Skeletal muscle cell (primary cell): ENCODE measurements at regions not wholly inside any gene's neighbourhood (a gene's known extent, or its start where the extent isn't known, plus 50 kb on each side); places are given as distances from the start of the nearest gene placed in this dataset.
"Not testable (repeated sequence)": the region's sequence is repeated elsewhere in the genome, so short reads cannot be mapped to it uniquely, and the experiment has no call there.

Experiments used
- DNase-seq: peaks from one replicate; pipeline ENCODE4 v3.0.0-alpha.2; 2010; ENCODE audit warnings: low read depth
- H3K4me3 ChIP-seq: 2 replicates; pipeline ENCODE4 v1.5.1; 2011; ENCODE audit warnings: low read depth, mild to moderate bottlenecking, control low read depth, low read length, moderate library complexity

DNA sequence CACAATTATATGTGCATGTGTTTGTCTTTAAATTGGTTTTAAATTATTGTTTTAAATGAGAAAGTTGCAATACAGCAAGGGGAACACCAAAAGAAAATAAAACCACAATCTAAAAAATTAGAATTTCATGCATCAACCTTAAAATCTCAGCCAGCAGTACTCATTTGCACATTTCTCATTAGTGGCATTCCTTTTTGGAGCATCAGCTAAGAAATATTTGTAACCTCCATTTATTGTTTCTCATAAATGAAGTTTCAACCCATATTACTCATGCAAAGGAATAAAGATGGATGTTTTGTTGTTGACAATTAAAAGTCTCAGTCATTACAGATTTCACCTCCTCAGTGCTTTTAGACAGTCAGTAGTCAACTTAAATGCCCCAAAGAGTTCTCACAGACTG is 160.1 kb downstream of the TBX15 start:
- no peak for DNase-seq

GRCh38 chr1:118827636-118828035 is 160.5 kb downstream of the TBX15 start:
- no peak overlapping the region for H3K4me3 ChIP-seq
- no peak for DNase-seq

More for the DNA sequence above, 160.1 kb downstream of the TBX15 start:
- H3K4me3 ChIP-seq = no peak overlapping the region

DNA sequence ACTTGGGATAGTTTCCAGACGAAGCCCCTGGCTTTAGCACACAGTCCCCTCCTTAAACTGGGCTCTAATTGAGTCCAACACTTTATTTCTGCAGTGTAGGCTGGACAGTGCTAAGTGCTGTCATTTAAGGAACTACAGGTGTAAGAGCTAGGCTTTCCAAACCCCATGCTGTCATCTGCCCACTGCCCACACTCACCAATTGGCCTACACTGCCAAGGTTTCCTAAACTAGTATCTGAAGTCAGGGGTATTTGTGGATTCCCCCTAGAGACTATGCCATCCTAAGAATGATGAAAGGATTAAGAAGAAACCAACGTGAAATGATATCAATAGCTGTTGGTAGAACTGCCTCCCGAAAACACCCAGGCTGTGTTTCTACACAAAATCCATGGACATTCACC is 160.9 kb downstream of the TBX15 start:
- H3K4me3 ChIP-seq = no peak overlapping the region
- DNase-seq = no peak

- no peak overlapping the region for H3K4me3 ChIP-seq
- no peak for DNase-seq
Observed at GRCh38 chr1:118826669-118827068, 161.5 kb downstream of the TBX15 start.

DNA sequence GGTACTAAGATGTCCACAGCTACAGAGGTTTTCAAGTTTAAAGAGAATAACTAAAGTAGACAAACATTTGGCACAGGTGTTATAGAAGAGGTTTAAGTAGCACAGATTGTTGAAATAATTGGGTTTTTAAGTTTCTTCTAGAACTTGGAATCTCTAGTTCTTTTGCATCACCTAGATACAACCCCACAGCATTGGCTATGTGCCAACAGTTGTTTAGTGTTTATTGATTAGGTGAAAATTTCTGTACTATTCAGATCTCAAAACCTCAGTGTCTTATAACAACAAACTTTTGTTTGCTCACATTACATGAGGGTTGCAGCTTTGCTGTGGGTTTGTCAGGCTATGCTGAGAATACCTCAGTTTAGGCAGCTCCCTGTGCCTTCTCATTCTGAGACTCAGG is 162.5 kb downstream of the TBX15 start:
- no peak for DNase-seq
- H3K4me3 ChIP-seq = no peak overlapping the region

- DNase-seq = peak; percentile 23
- H3K4me3 ChIP-seq = no peak overlapping the region
Observed at GRCh38 chr1:118821801-118822200, 166.3 kb downstream of the TBX15 start.

GRCh38 chr1:118820864-118821263 is 167.3 kb downstream of the TBX15 start:
- H3K4me3 ChIP-seq = no peak overlapping the region
- peak; percentile 19 for DNase-seq

DNA sequence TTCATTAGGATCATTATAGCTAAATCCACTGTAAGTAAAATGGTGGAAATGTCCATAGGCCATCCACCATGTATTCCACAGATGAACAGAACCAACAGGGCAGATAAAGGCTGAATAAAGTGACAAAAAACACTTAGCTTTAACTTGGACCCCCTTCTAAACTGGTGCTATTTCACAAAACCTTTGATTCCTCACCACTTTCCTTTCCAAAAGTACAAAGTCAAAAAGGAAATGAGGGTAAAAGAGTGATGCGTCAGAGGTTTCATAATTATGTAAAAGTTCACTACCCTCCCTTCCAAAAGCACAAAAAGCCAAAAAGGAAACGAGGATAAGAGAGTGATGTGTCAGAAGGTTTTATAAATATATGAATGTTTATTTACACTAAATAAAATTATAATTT is 172.2 kb downstream of the TBX15 start:
- H3K4me3 ChIP-seq = no peak overlapping the region
- no peak for DNase-seq

- DNase-seq = no peak
- H3K4me3 ChIP-seq = no peak overlapping the region
Observed at GRCh38 chr1:118812555-118812954, 175.6 kb downstream of the TBX15 start.

DNA sequence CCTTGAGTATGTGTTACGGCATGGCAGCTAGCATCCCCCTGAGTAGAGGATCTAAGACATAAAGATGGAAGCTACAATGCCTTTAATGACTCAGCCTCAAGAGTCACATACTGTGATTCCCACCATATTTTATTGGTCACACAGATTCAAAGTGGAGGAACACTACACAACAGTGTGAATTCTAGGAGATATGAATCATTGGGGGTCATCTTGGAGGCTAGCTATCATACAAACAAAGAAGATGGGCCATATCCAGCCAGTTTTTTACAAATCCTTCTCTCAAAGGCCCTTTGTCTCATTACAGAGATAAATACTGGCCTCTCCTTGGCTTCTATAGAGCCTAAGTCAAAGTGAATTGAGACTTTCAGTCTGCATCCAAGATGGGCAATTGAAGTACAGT is 177.0 kb downstream of the TBX15 start:
- no peak for DNase-seq

DNA sequence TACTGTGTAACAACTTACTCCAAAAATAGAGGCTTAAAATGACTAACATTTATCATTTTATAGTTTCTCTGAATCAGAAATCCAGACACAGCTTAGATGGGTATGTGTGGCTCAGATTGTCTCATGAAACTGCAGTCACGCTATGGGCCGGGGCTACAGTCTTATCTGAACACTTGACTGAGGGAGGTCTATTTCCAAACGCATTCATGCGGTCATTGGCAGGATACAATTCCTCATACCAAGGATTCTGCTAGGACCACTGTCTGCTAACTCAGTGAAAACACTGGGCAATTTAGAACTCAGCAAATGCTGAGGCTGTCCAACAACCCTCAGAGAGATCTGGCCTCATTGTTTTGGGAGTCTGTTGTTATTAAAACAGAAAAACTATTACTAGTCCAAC is 178.6 kb downstream of the TBX15 start:
- no peak overlapping the region for H3K4me3 ChIP-seq
- no peak for DNase-seq

More for the DNA sequence above, 177.0 kb downstream of the TBX15 start:
- H3K4me3 ChIP-seq = no peak overlapping the region

GRCh38 chr1:118803128-118803527 is 185.0 kb downstream of the TBX15 start:
- not testable (repeated sequence) for H3K4me3 ChIP-seq

DNA sequence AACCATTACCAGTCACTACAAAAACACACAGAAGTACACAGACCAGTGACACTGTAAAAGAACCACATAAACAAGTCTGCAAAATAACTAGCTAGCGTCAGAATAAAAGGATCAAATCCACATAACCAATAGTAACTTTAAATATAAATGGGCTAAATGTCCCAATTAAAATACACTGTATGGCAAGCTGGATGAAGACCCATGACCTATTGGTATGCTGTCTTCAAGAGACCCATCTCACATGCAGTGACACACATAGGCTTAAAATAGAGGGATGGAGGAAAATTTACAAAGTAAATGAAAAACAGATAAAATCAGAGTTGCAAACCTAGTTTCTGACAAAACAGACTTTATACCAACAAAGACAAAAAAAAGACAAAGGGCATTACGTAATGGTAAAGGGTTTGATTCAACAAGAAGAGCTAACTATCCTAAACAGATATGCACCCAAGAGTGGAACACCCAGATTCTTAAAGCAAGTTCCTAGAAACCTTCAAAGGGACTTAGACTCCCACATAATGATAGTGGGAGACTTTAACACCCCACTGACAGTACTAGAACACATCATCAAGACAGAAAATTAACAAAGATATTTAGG is 196.9 kb downstream of the TBX15 start:
- H3K4me3 ChIP-seq = no peak overlapping the region
- DNase-seq = no peak

More at GRCh38 chr1:118803128-118803527, 185.0 kb downstream of the TBX15 start:
- not testable (repeated sequence) for DNase-seq

DNA sequence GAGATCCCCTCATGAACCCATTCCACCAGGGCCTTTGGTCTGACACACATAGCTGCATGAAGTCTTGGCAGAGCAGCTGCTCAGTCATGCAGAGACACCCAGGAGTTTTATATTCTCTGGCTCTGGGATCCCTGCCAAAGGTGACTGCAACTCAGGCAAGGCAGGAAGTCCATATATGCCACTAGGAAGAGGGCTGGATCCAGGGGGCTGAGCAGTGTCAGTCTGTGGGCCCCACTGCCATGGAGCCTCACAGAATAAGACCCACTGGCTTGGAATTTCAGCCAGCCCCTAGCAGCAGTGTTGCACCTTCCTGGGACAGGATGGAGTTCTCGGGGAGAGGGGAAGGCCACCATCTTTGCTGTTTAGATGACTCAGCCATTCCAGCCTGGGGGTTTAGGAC is 199.7 kb downstream of the TBX15 start:
- DNase-seq = peak; percentile 87
- H3K4me3 ChIP-seq = no peak overlapping the region

GRCh38 chr1:118786454-118787155 is 201.5 kb downstream of the TBX15 start:
- no peak for DNase-seq
- no peak overlapping the region for H3K4me3 ChIP-seq

GRCh38 chr1:118785246-118785645 is 202.9 kb downstream of the TBX15 start:
- DNase-seq = peak; percentile 68
- no peak overlapping the region for H3K4me3 ChIP-seq

DNA sequence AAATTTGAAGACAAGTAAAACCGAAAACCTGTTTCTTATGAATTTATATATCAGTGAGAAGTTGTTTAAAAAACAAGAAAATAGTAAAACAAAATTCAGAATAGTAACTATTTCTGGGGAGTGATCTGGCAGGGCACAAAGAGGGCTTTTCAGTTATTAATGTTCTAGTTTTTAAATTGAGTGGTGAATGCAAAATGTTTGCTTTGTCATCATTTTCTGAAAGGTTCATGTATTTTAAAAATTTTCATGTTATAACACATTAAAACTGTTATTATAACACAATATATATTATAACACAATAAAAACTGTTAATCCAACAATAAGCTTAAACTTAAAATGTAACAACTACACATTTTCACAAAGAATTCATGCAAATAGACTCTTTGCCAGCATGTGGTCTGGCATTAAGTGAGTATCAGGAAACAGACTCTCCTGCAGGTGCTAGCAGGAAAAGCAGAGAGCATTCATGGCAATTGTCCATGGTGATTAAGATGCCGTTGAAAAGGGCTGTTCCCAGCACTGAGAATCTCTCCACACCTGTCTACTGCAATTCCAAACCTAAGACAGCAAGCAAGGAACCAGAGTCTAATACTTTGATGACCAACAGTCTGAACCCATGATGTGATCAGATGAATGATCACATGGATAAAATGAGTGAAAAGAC is 204.9 kb downstream of the TBX15 start:
- DNase-seq = no peak
- no peak overlapping the region for H3K4me3 ChIP-seq

GRCh38 chr1:118773656-118774055 is 214.5 kb downstream of the TBX15 start:
- no peak for DNase-seq
- no peak overlapping the region for H3K4me3 ChIP-seq

GRCh38 chr1:118767971-118768370 is 220.2 kb downstream of the TBX15 start:
- DNase-seq = no peak
- no peak overlapping the region for H3K4me3 ChIP-seq

DNA sequence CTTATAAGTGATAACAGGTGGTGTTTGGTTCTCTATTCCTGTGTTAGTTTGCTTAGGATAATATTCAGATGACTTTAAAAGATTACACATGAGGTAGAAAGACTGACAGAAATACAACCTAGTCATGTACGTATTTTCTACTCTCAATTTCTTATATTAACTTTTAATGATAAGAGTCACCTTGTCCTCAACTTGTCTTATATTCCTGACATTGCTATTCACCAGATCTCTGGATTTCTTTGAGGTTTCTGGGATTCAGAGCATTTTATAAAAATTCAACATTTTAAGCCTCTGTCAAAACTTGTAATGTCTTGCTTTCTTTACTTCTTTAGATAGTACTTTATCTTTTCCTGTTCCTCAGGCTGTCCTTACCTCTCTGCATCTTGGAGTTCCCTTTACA is 234.2 kb downstream of the TBX15 start:
- DNase-seq = no peak
- H3K4me3 ChIP-seq = no peak overlapping the region

GRCh38 chr1:118751166-118751565 is 237.0 kb downstream of the TBX15 start:
- H3K4me3 ChIP-seq = no peak overlapping the region
- DNase-seq = no peak
